GM23338 (cell line): ENCODE measurements at regions not wholly inside any gene's neighbourhood (a gene's known extent, or its start where the extent isn't known, plus 50 kb on each side); places are given as distances from the start of the nearest gene placed in this dataset.

Source experiments
- ATAC-seq: fragments of 200-7000 bp; cut with Tn5 transposase; 3 replicates; pipeline ENCODE4 v1.9.1; 2020
- DNase-seq: peaks from one replicate; pipeline ENCODE4 v3.0.0-alpha.2; 2015; ENCODE audit warnings: low spot score
- H2AFZ ChIP-seq: fragments of 200-600 bp; sonication (generic); 2 replicates; pipeline ENCODE4 v1.8.0; 2016; ENCODE audit warnings: antibody characterized with exemption, mild to moderate bottlenecking, moderate library complexity
- H3F3A ChIP-seq: fragments of 200-600 bp; sonication (generic); replicated peaks from 2 replicates; pipeline ENCODE4 v1.8.0; 2017; ENCODE audit warnings: antibody characterized with exemption, mixed run types, low read depth
- H3K27ac ChIP-seq: fragments of 200-600 bp; sonication (generic); 2 replicates; pipeline ENCODE4 v1.6.1; 2016; ENCODE audit warnings: low read depth
- H3K27me3 ChIP-seq: fragments of 200-600 bp; sonication (generic); 2 replicates; pipeline ENCODE4 v1.8.0; 2016; ENCODE audit warnings: mild to moderate bottlenecking, mixed run types, moderate library complexity; ENCODE audit not compliant: insufficient read depth
- H3K36me3 ChIP-seq: fragments of 200-600 bp; sonication (generic); 2 replicates; pipeline ENCODE4 v1.8.0; 2016; ENCODE audit warnings: mild to moderate bottlenecking; ENCODE audit not compliant: insufficient read depth
- H3K4me1 ChIP-seq: fragments of 200-600 bp; sonication (generic); 2 replicates; pipeline ENCODE4 v1.8.0; 2016; ENCODE audit warnings: mild to moderate bottlenecking, moderate library complexity; ENCODE audit not compliant: insufficient read depth
- H3K4me2 ChIP-seq: fragments of 200-600 bp; sonication (generic); 2 replicates; pipeline ENCODE4 v1.7.1; 2017; ENCODE audit warnings: mixed run types
- H3K4me3 ChIP-seq: fragments of 200-600 bp; sonication (generic); 2 replicates; pipeline ENCODE4 v1.6.1; 2016; ENCODE audit warnings: mixed run types
- H3K79me2 ChIP-seq: fragments of 200-600 bp; sonication (generic); replicated peaks from 2 replicates; pipeline ENCODE4 v1.8.0; 2017; ENCODE audit warnings: mild to moderate bottlenecking; ENCODE audit not compliant: insufficient read depth
- H3K9me2 ChIP-seq: fragments of 200-600 bp; sonication (generic); 2 replicates; pipeline ENCODE4 v1.8.0; 2017; ENCODE audit not compliant: insufficient read depth
- H4K20me1 ChIP-seq: fragments of 200-600 bp; sonication (generic); replicated peaks from 2 replicates; pipeline ENCODE4 v1.8.0; 2017; ENCODE audit warnings: mild to moderate bottlenecking; ENCODE audit not compliant: insufficient read depth
- H3K27ac Mint-ChIP-seq: 2 replicates; pipeline ENCODE4 v1.8.0; 2020; ENCODE audit warnings: inconsistent platforms, mild to moderate bottlenecking, moderate library complexity, mixed read lengths
- H3K27me3 Mint-ChIP-seq: 3 replicates; pipeline ENCODE4 v1.8.0; 2022; ENCODE audit warnings: low read depth, mild to moderate bottlenecking, moderate library complexity, mixed read lengths, inconsistent platforms; ENCODE audit not compliant: insufficient read depth, poor library complexity
- H3K36me3 Mint-ChIP-seq: 3 replicates; pipeline ENCODE4 v1.8.0; 2021; ENCODE audit warnings: low read depth, mild to moderate bottlenecking, inconsistent platforms, moderate library complexity, mixed read lengths
- H3K4me1 Mint-ChIP-seq: 3 replicates; pipeline ENCODE4 v1.8.0; 2020; ENCODE audit warnings: mild to moderate bottlenecking, inconsistent platforms, mixed read lengths
- H3K4me3 Mint-ChIP-seq: 3 replicates; pipeline ENCODE4 v1.8.0; 2021; ENCODE audit warnings: moderate library complexity, mild to moderate bottlenecking, inconsistent platforms, mixed read lengths
- H3K9me3 Mint-ChIP-seq: 3 replicates; pipeline ENCODE4 v1.8.0; 2020; ENCODE audit warnings: moderate library complexity, mild to moderate bottlenecking, inconsistent platforms, mixed read lengths
- CTCF ChIP-seq, 2 experiments: fragments of 200-600 bp in 1 of 2; sonication (generic) in 1 of 2; conservative IDR thresholded peaks; 2 replicates each; pipeline versions ENCODE4 v1.5.1 to v1.6.1; 2016 to 2017; ENCODE audit warnings: antibody characterized with exemption in 2 of 2, low read depth in 2 of 2, mild to moderate bottlenecking in 2 of 2, moderate library complexity in 1 of 2
- EZH2 ChIP-seq: fragments of 200-600 bp; sonication (generic); IDR thresholded peaks from one replicate; pipeline ENCODE4 v1.8.0; 2017; ENCODE audit warnings: antibody characterized with exemption, mild to moderate bottlenecking, low read depth; ENCODE audit not compliant: unreplicated experiment
- EZH2phosphoT487 ChIP-seq: fragments of 200-600 bp; sonication (generic); IDR thresholded peaks from one replicate; pipeline ENCODE4 v1.8.1; 2018; ENCODE audit warnings: antibody characterized with exemption; ENCODE audit not compliant: unreplicated experiment
- NANOG ChIP-seq: IDR thresholded peaks from 2 replicates; pipeline ENCODE4 v1.6.1; 2016; ENCODE audit warnings: antibody characterized with exemption, borderline replicate concordance
- REST ChIP-seq: IDR thresholded peaks from one replicate; pipeline ENCODE4 v1.6.1; 2018; ENCODE audit warnings: antibody characterized with exemption; ENCODE audit not compliant: unreplicated experiment
- STAT1 ChIP-seq: IDR thresholded peaks from one replicate; pipeline ENCODE4 v1.6.1; 2016; ENCODE audit warnings: antibody characterized with exemption; ENCODE audit not compliant: unreplicated experiment
- ZNF114 ChIP-seq: fragments of 250-450 bp; sonication (Bioruptor Pico); IDR thresholded peaks from 2 replicates; pipeline ENCODE4 v1.5.0; 2020; ENCODE audit warnings: mild to moderate bottlenecking, moderate library complexity

DNA sequence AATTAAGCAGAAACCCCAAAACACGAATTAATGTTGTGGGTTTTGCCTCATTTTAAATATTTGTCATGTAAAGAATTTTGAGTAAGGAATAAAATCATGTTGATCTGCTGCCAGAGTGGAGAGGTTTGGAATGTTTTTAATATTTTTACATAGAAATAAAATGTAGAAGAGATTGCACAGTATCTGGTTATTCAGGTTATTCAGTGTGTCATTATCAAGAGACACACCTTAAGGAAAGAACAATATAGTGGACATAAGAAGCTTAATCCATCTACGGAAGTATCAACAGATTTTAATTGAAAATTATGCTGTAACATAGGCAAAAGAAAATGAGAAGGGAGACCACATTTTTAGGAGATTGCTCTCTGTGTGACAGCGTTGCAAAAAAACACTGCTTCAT, 410.4 kb downstream of the MED10 start (continued):
- TF ChIP-seq CTCF (conservative IDR thresholded peaks at IDR 0.05; ENCODE audit: low read depth in 2 of 2) = no peak
- no peak for TF ChIP-seq STAT1
- TF ChIP-seq REST = no peak
- TF ChIP-seq ZNF114 (CRISPR knock-in tag) = no peak

- no peak overlapping the region for H3K27ac Mint-ChIP-seq
- no peak overlapping the region for H2AFZ ChIP-seq
- peaks cover 10% of the 10 kb centered on the region for H3K36me3 Mint-ChIP-seq
- H3K9me3 Mint-ChIP-seq = peaks cover 18% of the 10 kb centered on the region
- no peaks in the 10 kb centered on the region for H3K4me1 ChIP-seq
- H3K79me2 ChIP-seq = no peaks in the 10 kb centered on the region
- H3F3A ChIP-seq = no peaks in the 10 kb centered on the region
- no peak overlapping the region for H3K4me2 ChIP-seq
- no peaks in the 10 kb centered on the region for H3K27me3 ChIP-seq
- no peaks in the 10 kb centered on the region for H3K4me1 Mint-ChIP-seq
- H3K27me3 Mint-ChIP-seq = no peaks in the 10 kb centered on the region
- H3K9me2 ChIP-seq = no peaks in the 10 kb centered on the region
- DNase-seq (no peak), ATAC-seq (no peak)
- no peak overlapping the region for H3K27ac ChIP-seq
- no peak overlapping the region for H3K4me3 ChIP-seq
- H3K4me3 Mint-ChIP-seq = no peak overlapping the region
- no peaks in the 10 kb centered on the region for H3K36me3 ChIP-seq
- no peaks in the 10 kb centered on the region for H4K20me1 ChIP-seq
- no peak for TF ChIP-seq NANOG
- TF ChIP-seq REST = no peak
- TF ChIP-seq CTCF (conservative IDR thresholded peaks at IDR 0.05; ENCODE audit: low read depth in 2 of 2) = no peak
- no peak for TF ChIP-seq EZH2phosphoT487
- no peak for TF ChIP-seq EZH2
These were observed 411.0 kb downstream of the MED10 start for GRCh38 chr5:5967373-5967772.
